IMR-90 (cell line): ENCODE measurements at regions not wholly inside any gene's neighbourhood (a gene's known extent, or its start where the extent isn't known, plus 50 kb on each side); places are given as distances from the start of the nearest gene placed in this dataset.

Experiments
- ATAC-seq: fragments of 200-7000 bp; cut with Tn5 transposase; 2 replicates; pipeline ENCODE4 v1.9.1; 2020; ENCODE audit warnings: low read depth, mild to moderate bottlenecking, moderate library complexity
- BruUV-seq: library from RNA; stranded (reverse); fragments of 400-500 nt; replicated peaks from 2 replicates; lab custom pipeline; 2021; lab: Mats Ljungman, UMichigan
- CTCF ChIA-PET: fragments of 300-600 bp; formaldehyde crosslinking; extraction: SDS; loops from one replicate; lab custom pipeline; 2021; ENCODE audit warnings: antibody characterized with exemption; lab: Yijun Ruan, JAX
- POLR2A ChIA-PET: fragments of 300-600 bp; sonication (Branson Sonifier 250); formaldehyde crosslinking; loops from one replicate; lab custom pipeline; 2022; ENCODE audit warnings: antibody characterized with exemption; ENCODE audit not compliant: unreplicated experiment; lab: Charles Lee
- DNase-seq: peaks from one replicate; pipeline ENCODE4 v3.0.0; 2013
- H2AFZ ChIP-seq: replicated peaks from 2 replicates; pipeline ENCODE3; 2013; ENCODE audit warnings: low read length, mild to moderate bottlenecking; ENCODE audit not compliant: poor library complexity
- H2AK5ac ChIP-seq: 2 replicates; pipeline ENCODE4 v1.6.1; 2013; ENCODE audit warnings: low read depth, low read length, inconsistent platforms
- H2AK9ac ChIP-seq: replicated peaks from 2 replicates; pipeline ENCODE3; 2013; ENCODE audit warnings: mild to moderate bottlenecking, low read depth, low read length, moderate library complexity; ENCODE audit not compliant: poor library complexity
- H2BK120ac ChIP-seq: 2 replicates; pipeline ENCODE4 v1.6.1; 2013; ENCODE audit warnings: low read depth, low read length, inconsistent platforms
- H2BK15ac ChIP-seq: 3 replicates; pipeline ENCODE4 v1.6.1; 2013; ENCODE audit warnings: low read depth, low read length, inconsistent platforms
- H2BK20ac ChIP-seq: 2 replicates; pipeline ENCODE4 v1.6.1; 2013; ENCODE audit warnings: low read depth, mild to moderate bottlenecking, inconsistent platforms, low read length, moderate library complexity
- H2BK5ac ChIP-seq: 2 replicates; pipeline ENCODE4 v1.6.1; 2013; ENCODE audit warnings: mild to moderate bottlenecking, low read depth, low read length, inconsistent platforms; ENCODE audit not compliant: poor library complexity, severe bottlenecking
- H3K14ac ChIP-seq: replicated peaks from 2 replicates; pipeline ENCODE4 v1.6.1; 2013; ENCODE audit warnings: low read depth, low read length, inconsistent platforms
- H3K18ac ChIP-seq: 2 replicates; pipeline ENCODE4 v1.6.1; 2013; ENCODE audit warnings: low read depth, low read length, control low read depth
- H3K23ac ChIP-seq: 2 replicates; pipeline ENCODE4 v1.6.1; 2013; ENCODE audit warnings: low read depth, low read length, inconsistent platforms
- H3K27ac ChIP-seq: 2 replicates; pipeline ENCODE4 v1.5.1; 2013; ENCODE audit warnings: mild to moderate bottlenecking, control low read depth, low read length; ENCODE audit not compliant: insufficient read depth
- H3K27me3 ChIP-seq: 2 replicates; pipeline ENCODE4 v1.6.1; 2013; ENCODE audit warnings: low read length; ENCODE audit not compliant: control insufficient read depth, insufficient read depth
- H3K36me3 ChIP-seq: 2 replicates; pipeline ENCODE4 v1.6.1; 2013; ENCODE audit warnings: low read length, mixed read lengths; ENCODE audit not compliant: control insufficient read depth, insufficient read depth
- H3K4ac ChIP-seq: 2 replicates; pipeline ENCODE4 v1.6.1; 2013; ENCODE audit warnings: low read depth, low read length, inconsistent platforms
- H3K4me1 ChIP-seq: 2 replicates; pipeline ENCODE4 v1.6.1; 2013; ENCODE audit warnings: low read length, mixed read lengths; ENCODE audit not compliant: control insufficient read depth, insufficient read depth
- H3K4me2 ChIP-seq: 2 replicates; pipeline ENCODE4 v1.6.1; 2013; ENCODE audit warnings: low read depth, mild to moderate bottlenecking, control low read depth, low read length, moderate library complexity
- H3K4me3 ChIP-seq: 2 replicates; pipeline ENCODE4 v1.5.1; 2013; ENCODE audit warnings: low read depth, mild to moderate bottlenecking, control low read depth, low read length, moderate library complexity; ENCODE audit not compliant: insufficient read depth
- H3K56ac ChIP-seq: 2 replicates; pipeline ENCODE4 v1.6.1; 2013; ENCODE audit warnings: low read length, inconsistent platforms; ENCODE audit not compliant: insufficient read depth; ENCODE audit errors: extremely low read depth
- H3K79me1 ChIP-seq, 2 experiments: 2 replicates each; pipeline ENCODE4 v1.6.1; 2013; ENCODE audit warnings: low read length in 2 of 2, inconsistent platforms in 1 of 2, low read depth in 1 of 2
- H3K9ac ChIP-seq: 2 replicates; pipeline ENCODE4 v1.6.1; 2013; ENCODE audit warnings: low read depth, low read length, control low read depth
- H3K9me1 ChIP-seq: 2 replicates; pipeline ENCODE4 v1.6.1; 2013; ENCODE audit warnings: low read length, inconsistent platforms; ENCODE audit not compliant: insufficient read depth
- H3K9me3 ChIP-seq: 2 replicates; pipeline ENCODE4 v1.6.1; 2013; ENCODE audit warnings: low read length; ENCODE audit not compliant: control insufficient read depth, insufficient read depth
- H4K20me1 ChIP-seq: 2 replicates; pipeline ENCODE4 v1.6.1; 2013; ENCODE audit warnings: low read length, inconsistent platforms; ENCODE audit not compliant: insufficient read depth
- H4K5ac ChIP-seq: 2 replicates; pipeline ENCODE4 v1.6.1; 2013; ENCODE audit warnings: mild to moderate bottlenecking, low read depth, low read length, control low read depth
- H4K8ac ChIP-seq, 2 experiments: 2 replicates each; pipeline ENCODE4 v1.6.1; 2013; ENCODE audit warnings: low read depth in 2 of 2, low read length in 2 of 2, control low read depth in 1 of 2, inconsistent platforms in 1 of 2
- H4K91ac ChIP-seq: 2 replicates; pipeline ENCODE4 v1.6.1; 2013; ENCODE audit warnings: low read depth, low read length, inconsistent platforms; ENCODE audit not compliant: insufficient read depth
- BHLHE40 ChIP-seq: fragments of 150-350 bp; IDR thresholded peaks from 2 replicates; pipeline ENCODE4 v1.6.1; 2016; ENCODE audit warnings: mild to moderate bottlenecking, low read depth, low read length
- CEBPB ChIP-seq: IDR thresholded peaks from 2 replicates; pipeline ENCODE4 v1.6.1; 2012; ENCODE audit warnings: low read depth, low read length, improper control_type of control experiment
- CHD1 ChIP-seq: IDR thresholded peaks from 2 replicates; pipeline ENCODE4 v1.6.1; 2012; ENCODE audit warnings: low read depth, low read length, improper control_type of control experiment
- FOS ChIP-seq: fragments of 150-350 bp; IDR thresholded peaks from 2 replicates; pipeline ENCODE4 v1.6.1; 2016; ENCODE audit warnings: low read depth, low read length
- MAFK ChIP-seq: IDR thresholded peaks from 2 replicates; pipeline ENCODE4 v1.6.1; 2012; ENCODE audit warnings: low read depth, low read length, improper control_type of control experiment
- MAZ ChIP-seq: IDR thresholded peaks from 2 replicates; pipeline ENCODE4 v1.6.1; 2012; ENCODE audit warnings: low read depth, mild to moderate bottlenecking, low read length, improper control_type of control experiment, moderate library complexity, borderline replicate concordance
- MXI1 ChIP-seq: IDR thresholded peaks from 2 replicates; pipeline ENCODE4 v1.6.1; 2012; ENCODE audit warnings: low read depth, mild to moderate bottlenecking, low read length, moderate library complexity, borderline replicate concordance
- NFE2L2 ChIP-seq: fragments of 150-350 bp; IDR thresholded peaks from 2 replicates; pipeline ENCODE4 v1.6.1; 2016; ENCODE audit warnings: low read depth, mild to moderate bottlenecking, low read length
- POLR2A ChIP-seq: IDR thresholded peaks from 2 replicates; pipeline ENCODE4 v1.6.1; 2012; ENCODE audit warnings: mild to moderate bottlenecking, low read depth, low read length
- RAD21 ChIP-seq: IDR thresholded peaks from 2 replicates; pipeline ENCODE4 v1.6.1; 2012; ENCODE audit warnings: low read length, improper control_type of control experiment
- RCOR1 ChIP-seq: IDR thresholded peaks from 2 replicates; pipeline ENCODE4 v1.6.1; 2012; ENCODE audit warnings: mild to moderate bottlenecking, low read length, improper control_type of control experiment; ENCODE audit not compliant: insufficient replicate concordance
- RFX5 ChIP-seq: IDR thresholded peaks from 2 replicates; pipeline ENCODE4 v1.8.0; 2012; ENCODE audit warnings: low read depth, mild to moderate bottlenecking, low read length, moderate library complexity
- SMC3 ChIP-seq: fragments of 150-350 bp; IDR thresholded peaks from 2 replicates; pipeline ENCODE4 v1.6.1; 2016; ENCODE audit warnings: low read depth, mild to moderate bottlenecking, antibody characterized with exemption, low read length, moderate library complexity
- WGBS, 2 experiments: methylation state at CpG; one replicate each; pipeline versions ENCODE4 v1.1.5 to v1.1.7; 2013; ENCODE audit warnings: missing lambda C conversion rate in 2 of 2; ENCODE audit not compliant: insufficient read length in 1 of 2; ENCODE audit errors: extremely low coverage in 2 of 2; 5-methylcytosine and 5-hydroxymethylcytosine counted together
- dilution Hi-C: fragments of 300-500 bp; cut with HindIII; formaldehyde crosslinking; loops from one replicate; pipeline ENCODE4 v1.14.3; 2018; ENCODE audit warnings: low sequenced_read_pairs; ENCODE audit not compliant: unreplicated experiment
- in situ Hi-C: fragments of 300-500 bp; cut with MboI; formaldehyde crosslinking; loops from 3 replicates; pipeline ENCODE4 v1.14.3; 2019; ENCODE audit warnings: low sequenced_read_pairs, inconsistent platforms, mixed read lengths
- intact Hi-C: fragments of 100-400 bp; cut with micrococcal nuclease; formaldehyde crosslinking; loops from 2 replicates; pipeline ENCODE4 v1.10.0; 2022
- TF ChIP-seq, protein P1 (sequence below): fragments of 150-350 bp; IDR thresholded peaks from 2 replicates; pipeline ENCODE4 v1.6.1; 2017; ENCODE audit warnings: mild to moderate bottlenecking, antibody characterized with exemption, low read length, low read depth
- TF ChIP-seq, protein P2 (sequence below): fragments of 150-350 bp; IDR thresholded peaks from 2 replicates; pipeline ENCODE4 v1.6.1; 2016; ENCODE audit warnings: low read depth, mild to moderate bottlenecking, low read length, moderate library complexity, borderline replicate concordance
- TF ChIP-seq, protein P3 (sequence below): conservative IDR thresholded peaks from 2 replicates; pipeline ENCODE4 v1.5.1; 2012; ENCODE audit warnings: mild to moderate bottlenecking, low read depth, low read length, improper control_type of control experiment

DNA sequence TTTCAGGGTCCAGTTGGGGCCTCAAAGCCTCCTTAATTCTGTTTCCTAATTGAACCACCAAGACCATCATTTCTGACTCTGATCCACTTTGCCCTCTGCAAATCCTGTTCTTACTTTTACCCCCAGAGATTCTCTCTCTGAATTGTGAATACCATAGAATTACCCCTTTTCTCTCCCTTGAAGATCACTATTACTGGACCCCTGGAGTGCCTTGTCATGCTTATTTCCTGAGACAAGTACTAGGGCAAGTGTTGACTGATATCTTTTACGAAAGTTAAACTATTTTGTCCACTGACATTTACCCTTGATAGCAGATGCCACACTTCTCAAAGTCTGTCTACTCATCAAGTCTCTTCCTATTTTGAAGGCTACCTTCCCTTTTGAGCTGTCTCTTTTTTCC is 246.9 kb upstream of the PTGER4 start:
- H3K4ac ChIP-seq = no peak overlapping the region
- no peak overlapping the region for H2AFZ ChIP-seq
- in situ Hi-C loops = no loop called here
- no peak overlapping the region for H3K14ac ChIP-seq
- intact Hi-C loops = no loop called here
- H3K23ac ChIP-seq = no peak overlapping the region
- H2AK5ac ChIP-seq = no peak overlapping the region
- no peak overlapping the region for H3K9ac ChIP-seq
- H4K5ac ChIP-seq = no peak overlapping the region
- 86% methylated on average over 1 of the region's 1 CpG; no CpG with 5 or more reads in 1 of the 2 experiments for WGBS, 2 experiments
- TF ChIP-seq, protein P1, sequence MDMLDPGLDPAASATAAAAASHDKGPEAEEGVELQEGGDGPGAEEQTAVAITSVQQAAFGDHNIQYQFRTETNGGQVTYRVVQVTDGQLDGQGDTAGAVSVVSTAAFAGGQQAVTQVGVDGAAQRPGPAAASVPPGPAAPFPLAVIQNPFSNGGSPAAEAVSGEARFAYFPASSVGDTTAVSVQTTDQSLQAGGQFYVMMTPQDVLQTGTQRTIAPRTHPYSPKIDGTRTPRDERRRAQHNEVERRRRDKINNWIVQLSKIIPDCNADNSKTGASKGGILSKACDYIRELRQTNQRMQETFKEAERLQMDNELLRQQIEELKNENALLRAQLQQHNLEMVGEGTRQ = no peak
- no peak for TF ChIP-seq BHLHE40
- no peak for TF ChIP-seq MAZ
- no peak for TF ChIP-seq RFX5
- no peak for TF ChIP-seq SMC3
- no peak for TF ChIP-seq CEBPB
- TF ChIP-seq MXI1 = no peak
- TF ChIP-seq NFE2L2 = no peak
- TF ChIP-seq, protein P2, sequence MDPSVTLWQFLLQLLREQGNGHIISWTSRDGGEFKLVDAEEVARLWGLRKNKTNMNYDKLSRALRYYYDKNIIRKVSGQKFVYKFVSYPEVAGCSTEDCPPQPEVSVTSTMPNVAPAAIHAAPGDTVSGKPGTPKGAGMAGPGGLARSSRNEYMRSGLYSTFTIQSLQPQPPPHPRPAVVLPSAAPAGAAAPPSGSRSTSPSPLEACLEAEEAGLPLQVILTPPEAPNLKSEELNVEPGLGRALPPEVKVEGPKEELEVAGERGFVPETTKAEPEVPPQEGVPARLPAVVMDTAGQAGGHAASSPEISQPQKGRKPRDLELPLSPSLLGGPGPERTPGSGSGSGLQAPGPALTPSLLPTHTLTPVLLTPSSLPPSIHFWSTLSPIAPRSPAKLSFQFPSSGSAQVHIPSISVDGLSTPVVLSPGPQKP = no peak
- TF ChIP-seq RAD21 = no peak
- TF ChIP-seq POLR2A = no peak
- TF ChIP-seq FOS = no peak
- no peak for TF ChIP-seq RCOR1
- no peak for TF ChIP-seq MAFK
- TF ChIP-seq CHD1 = no peak
- TF ChIP-seq, protein P3, sequence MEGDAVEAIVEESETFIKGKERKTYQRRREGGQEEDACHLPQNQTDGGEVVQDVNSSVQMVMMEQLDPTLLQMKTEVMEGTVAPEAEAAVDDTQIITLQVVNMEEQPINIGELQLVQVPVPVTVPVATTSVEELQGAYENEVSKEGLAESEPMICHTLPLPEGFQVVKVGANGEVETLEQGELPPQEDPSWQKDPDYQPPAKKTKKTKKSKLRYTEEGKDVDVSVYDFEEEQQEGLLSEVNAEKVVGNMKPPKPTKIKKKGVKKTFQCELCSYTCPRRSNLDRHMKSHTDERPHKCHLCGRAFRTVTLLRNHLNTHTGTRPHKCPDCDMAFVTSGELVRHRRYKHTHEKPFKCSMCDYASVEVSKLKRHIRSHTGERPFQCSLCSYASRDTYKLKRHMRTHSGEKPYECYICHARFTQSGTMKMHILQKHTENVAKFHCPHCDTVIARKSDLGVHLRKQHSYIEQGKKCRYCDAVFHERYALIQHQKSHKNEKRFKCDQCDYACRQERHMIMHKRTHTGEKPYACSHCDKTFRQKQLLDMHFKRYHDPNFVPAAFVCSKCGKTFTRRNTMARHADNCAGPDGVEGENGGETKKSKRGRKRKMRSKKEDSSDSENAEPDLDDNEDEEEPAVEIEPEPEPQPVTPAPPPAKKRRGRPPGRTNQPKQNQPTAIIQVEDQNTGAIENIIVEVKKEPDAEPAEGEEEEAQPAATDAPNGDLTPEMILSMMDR = no peak
- no peak overlapping the region for H3K4me2 ChIP-seq
- no peaks in the 10 kb centered on the region for H3K79me1 ChIP-seq
- H2BK5ac ChIP-seq = no peak overlapping the region
- no peaks in the 10 kb centered on the region for H3K27me3 ChIP-seq
- ChIA-PET POLR2A (no interaction called here), CTCF (no interaction called here)
- dilution Hi-C loops = no loop called here
- no peak overlapping the region for H3K56ac ChIP-seq
- no peak for DNase-seq
- H3K9me3 ChIP-seq = no peaks in the 10 kb centered on the region
- H4K20me1 ChIP-seq = no peaks in the 10 kb centered on the region
- no peak overlapping the region for H3K4me3 ChIP-seq
- H3K9me1 ChIP-seq = no peaks in the 10 kb centered on the region; the same call in 1 of the 2 replicates
- no peak overlapping the region for H3K27ac ChIP-seq
- no TSS peak for BruUV-seq
- H2AK9ac ChIP-seq = no peak overlapping the region
- H3K36me3 ChIP-seq = no peaks in the 10 kb centered on the region
- no peak overlapping the region for H4K8ac ChIP-seq
- H2BK20ac ChIP-seq = no peak overlapping the region
- no peaks in the 10 kb centered on the region for H3K4me1 ChIP-seq
- H3K18ac ChIP-seq = no peak overlapping the region
- H4K91ac ChIP-seq = no peak overlapping the region
- ATAC-seq = no peak
- H2BK120ac ChIP-seq = no peak overlapping the region
- H2BK15ac ChIP-seq = no peak overlapping the region
